ENCODE measurements at regions not wholly inside any gene's neighbourhood (a gene's known extent, or its start where the extent isn't known, plus 50 kb on each side); places are given as distances from the start of the nearest gene placed in this dataset.
A peak's percentile ranks its signal among the peaks of the same experiment; 100 is the strongest.
"Not testable (repeated sequence)": the region's sequence is repeated elsewhere in the genome, so short reads cannot be mapped to it uniquely, and the experiment has no call there.

GRCh38 chr16:21487956-21488355, 111.4 kb upstream of the METTL9 start:
- FAIRE-seq, result not testable (repeated sequence)

GRCh38 chr16:21499046-21499445, 100.3 kb upstream of the METTL9 start:
- DNase-seq (ENCODE audit: low spot score); FAIRE-seq: not testable (repeated sequence)

More at GRCh38 chr16:21487956-21488355, 111.4 kb upstream of the METTL9 start:
- not testable (repeated sequence) for DNase-seq (ENCODE audit: low spot score)

GRCh38 chr16:21501223-21501868, 98.0 kb upstream of the METTL9 start:
- not testable (repeated sequence) for FAIRE-seq

GRCh38 chr16:21501869-21502667, 97.3 kb upstream of the METTL9 start:
- FAIRE-seq (no peak), DNase-seq (ENCODE audit: low spot score) (peak; percentile 86)

More at GRCh38 chr16:21501223-21501868, 98.0 kb upstream of the METTL9 start:
- DNase-seq (ENCODE audit: low spot score), result not testable (repeated sequence)

GRCh38 chr16:21503574-21503920, 95.8 kb upstream of the METTL9 start:
- not testable (repeated sequence) for DNase-seq (ENCODE audit: low spot score); FAIRE-seq

GRCh38 chr16:21503941-21504832, 95.2 kb upstream of the METTL9 start:
- not testable (repeated sequence) for FAIRE-seq; DNase-seq (ENCODE audit: low spot score)

- not testable (repeated sequence) for FAIRE-seq
Measured at GRCh38 chr16:21505751-21506520, 93.4 kb upstream of the METTL9 start.

GRCh38 chr16:21506857-21507456, 92.4 kb upstream of the METTL9 start:
- FAIRE-seq; DNase-seq (ENCODE audit: low spot score): not testable (repeated sequence)

More at GRCh38 chr16:21505751-21506520, 93.4 kb upstream of the METTL9 start:
- not testable (repeated sequence) for DNase-seq (ENCODE audit: low spot score)

GRCh38 chr16:21507631-21508305, 91.6 kb upstream of the METTL9 start:
- DNase-seq (ENCODE audit: low spot score); FAIRE-seq: not testable (repeated sequence)

- FAIRE-seq; DNase-seq (ENCODE audit: low spot score): not testable (repeated sequence)
Measured at GRCh38 chr16:21508661-21509436, 90.5 kb upstream of the METTL9 start.

GRCh38 chr16:21509437-21510086, 89.8 kb upstream of the METTL9 start:
- not testable (repeated sequence) for FAIRE-seq; DNase-seq (ENCODE audit: low spot score)

GRCh38 chr16:21510869-21511255, 88.5 kb upstream of the METTL9 start:
- not testable (repeated sequence) for DNase-seq (ENCODE audit: low spot score); FAIRE-seq

- DNase-seq (ENCODE audit: low spot score); FAIRE-seq: not testable (repeated sequence)
Measured at GRCh38 chr16:21511315-21512210, 87.8 kb upstream of the METTL9 start.

GRCh38 chr16:21512280-21513192, 86.8 kb upstream of the METTL9 start:
- DNase-seq (ENCODE audit: low spot score); FAIRE-seq: not testable (repeated sequence)

- not testable (repeated sequence) for FAIRE-seq; DNase-seq (ENCODE audit: low spot score)
Measured at GRCh38 chr16:21513337-21513741, 86.0 kb upstream of the METTL9 start.

All from urothelium cell line (cell line).